ENCODE measurements at regions not wholly inside any gene's neighbourhood (a gene's known extent, or its start where the extent isn't known, plus 50 kb on each side); places are given as distances from the start of the nearest gene placed in this dataset.

GRCh38 chr4:11133868-11134267 is 294.8 kb downstream of the HS3ST1 start:
- no peak for TF ChIP-seq SPI1 (IDR thresholded peaks at IDR 0.05; ENCODE audit: borderline replicate concordance, low read depth)
- TF ChIP-seq POLR2AphosphoS5 (IDR thresholded peaks at IDR 0.05; ENCODE audit: low read depth), result no peak
- no peak for TF ChIP-seq CTCF (IDR thresholded peaks at IDR 0.05; ENCODE audit: insufficient read depth, low read length)
